CD4-positive, alpha-beta T cell (primary cell): ENCODE measurements at regions not wholly inside any gene's neighbourhood (a gene's known extent, or its start where the extent isn't known, plus 50 kb on each side); places are given as distances from the start of the nearest gene placed in this dataset.

Source experiments
- ATAC-seq: fragments of 200-7000 bp; cut with Tn5 transposase; one replicate; pipeline ENCODE4 v1.10.0; 2022; ENCODE audit warnings: mild to moderate bottlenecking; ENCODE audit not compliant: poor library complexity
- CTCF ChIA-PET: fragments of 350-600 bp; sonication (Branson Sonifier 250); formaldehyde crosslinking; loops from one replicate; lab custom pipeline; 2021; ENCODE audit warnings: antibody characterized with exemption, inconsistent platforms; lab: Charles Lee
- POLR2A ChIA-PET: fragments of 350-600 bp; sonication (Branson Sonifier 250); formaldehyde crosslinking; loops from one replicate; lab custom pipeline; 2021; ENCODE audit warnings: antibody characterized with exemption, inconsistent platforms; lab: Charles Lee
- DNase-seq, 14 experiments: peaks; one replicate each; pipeline ENCODE4 v3.0.0-alpha.2; 2013 to 2020; ENCODE audit warnings: mixed read lengths in 2 of 14
- H3K27ac ChIP-seq, 2 donors: one replicate each; pipeline versions ENCODE4 v1.5.1 to v1.7.0; 2013; ENCODE audit warnings: low read length in 2 of 2, low read depth in 1 of 2, mild to moderate bottlenecking in 1 of 2
- H3K27me3 ChIP-seq, 2 experiments: 1 replicate in 1 of 2; 2 replicates in 1 of 2; pipeline versions ENCODE4 v1.6.1 to v1.7.0; 2013; ENCODE audit warnings: low read length in 2 of 2, control low read depth in 1 of 2, mild to moderate bottlenecking in 1 of 2, moderate library complexity in 1 of 2; ENCODE audit not compliant: insufficient read depth in 2 of 2, control insufficient read depth in 1 of 2
- H3K36me3 ChIP-seq: one replicate; pipeline ENCODE4 v1.6.1; 2013; ENCODE audit warnings: low read length, control low read depth; ENCODE audit not compliant: insufficient read depth
- H3K4me1 ChIP-seq: one replicate; pipeline ENCODE4 v1.6.1; 2013; ENCODE audit warnings: low read length, control low read depth; ENCODE audit not compliant: insufficient read depth
- H3K4me3 ChIP-seq: one replicate; pipeline ENCODE4 v1.5.1; 2013; ENCODE audit warnings: mild to moderate bottlenecking, low read length, moderate library complexity
- H3K9me3 ChIP-seq, 2 experiments: 1 replicate in 1 of 2; 2 replicates in 1 of 2; pipeline versions ENCODE4 v1.6.1 to v1.7.0; 2013; ENCODE audit warnings: low read length in 2 of 2, mild to moderate bottlenecking in 2 of 2, control low read depth in 1 of 2, moderate library complexity in 1 of 2; ENCODE audit not compliant: control insufficient read depth in 1 of 2, insufficient read depth in 1 of 2
- H3K27ac Mint-ChIP-seq: one replicate; pipeline ENCODE4 v1.8.0; 2020; ENCODE audit warnings: mixed read lengths
- H3K27me3 Mint-ChIP-seq: one replicate; pipeline ENCODE4 v1.8.0; 2021; ENCODE audit warnings: mixed read lengths
- H3K36me3 Mint-ChIP-seq: one replicate; pipeline ENCODE4 v1.8.0; 2021; ENCODE audit warnings: low read depth, mixed read lengths
- H3K4me1 Mint-ChIP-seq: one replicate; pipeline ENCODE4 v1.8.0; 2021; ENCODE audit warnings: low read depth, mixed read lengths
- H3K4me3 Mint-ChIP-seq: one replicate; pipeline ENCODE4 v1.8.0; 2020; ENCODE audit warnings: mild to moderate bottlenecking, mixed read lengths
- H3K9me3 Mint-ChIP-seq: one replicate; pipeline ENCODE4 v1.8.0; 2020; ENCODE audit warnings: mixed read lengths
- intact Hi-C, 2 experiments: fragments of 100-400 bp; cut with DNase I in 1 of 2; cut with micrococcal nuclease in 1 of 2; formaldehyde crosslinking; loops; one replicate each; pipeline versions ENCODE4 v1.15.1 to v1.9.0; 2023 to 2025; cut with DNase I, micrococcal nuclease
- TF ChIP-seq, protein P1 (sequence below): fragments of 200-600 bp; IDR thresholded peaks from one replicate; pipeline ENCODE4 v1.8.0; 2022; ENCODE audit warnings: antibody characterized with exemption, mild to moderate bottlenecking

DNA sequence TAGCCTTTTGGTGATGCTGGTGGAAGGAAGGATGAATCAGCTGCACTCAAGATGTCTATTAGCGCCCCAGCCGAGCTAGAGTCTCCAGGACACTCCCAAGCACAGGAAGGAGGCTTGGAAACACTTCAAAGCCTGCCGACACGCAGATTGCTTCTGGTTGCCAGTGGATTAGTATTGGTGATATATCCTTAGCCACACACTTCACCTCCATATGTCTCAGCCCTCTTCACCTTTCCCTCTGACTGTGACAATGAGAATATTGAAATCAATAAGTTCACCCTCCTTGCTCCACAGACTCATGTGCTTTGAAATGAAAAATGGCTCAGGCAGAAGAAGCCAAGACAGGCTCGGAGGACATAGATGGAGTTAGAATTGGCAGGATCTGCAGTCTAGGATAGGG is 102.9 kb upstream of the LRRN1 start:
- Mint-ChIP-seq H3K36me3 (no peaks in the 10 kb centered on the region), H3K4me1 (no peaks in the 10 kb centered on the region), H3K4me3 (no peak overlapping the region), H3K27ac (no peak overlapping the region), H3K9me3 (no peaks in the 10 kb centered on the region), H3K27me3 (no peaks in the 10 kb centered on the region)
- ATAC-seq (no peak), DNase-seq (no peak)
- ChIA-PET CTCF (no interaction called here), POLR2A (no interaction called here)
- no peak overlapping the region for H3K4me3 ChIP-seq
- TF ChIP-seq, protein P1, sequence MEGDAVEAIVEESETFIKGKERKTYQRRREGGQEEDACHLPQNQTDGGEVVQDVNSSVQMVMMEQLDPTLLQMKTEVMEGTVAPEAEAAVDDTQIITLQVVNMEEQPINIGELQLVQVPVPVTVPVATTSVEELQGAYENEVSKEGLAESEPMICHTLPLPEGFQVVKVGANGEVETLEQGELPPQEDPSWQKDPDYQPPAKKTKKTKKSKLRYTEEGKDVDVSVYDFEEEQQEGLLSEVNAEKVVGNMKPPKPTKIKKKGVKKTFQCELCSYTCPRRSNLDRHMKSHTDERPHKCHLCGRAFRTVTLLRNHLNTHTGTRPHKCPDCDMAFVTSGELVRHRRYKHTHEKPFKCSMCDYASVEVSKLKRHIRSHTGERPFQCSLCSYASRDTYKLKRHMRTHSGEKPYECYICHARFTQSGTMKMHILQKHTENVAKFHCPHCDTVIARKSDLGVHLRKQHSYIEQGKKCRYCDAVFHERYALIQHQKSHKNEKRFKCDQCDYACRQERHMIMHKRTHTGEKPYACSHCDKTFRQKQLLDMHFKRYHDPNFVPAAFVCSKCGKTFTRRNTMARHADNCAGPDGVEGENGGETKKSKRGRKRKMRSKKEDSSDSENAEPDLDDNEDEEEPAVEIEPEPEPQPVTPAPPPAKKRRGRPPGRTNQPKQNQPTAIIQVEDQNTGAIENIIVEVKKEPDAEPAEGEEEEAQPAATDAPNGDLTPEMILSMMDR, result no peak
- no peaks in the 10 kb centered on the region for H3K4me1 ChIP-seq
- H3K36me3 ChIP-seq, result no peaks in the 10 kb centered on the region
- no peaks in the 10 kb centered on the region for H3K27me3 ChIP-seq
- no peaks in the 10 kb centered on the region for H3K9me3 ChIP-seq
- no peak overlapping the region for H3K27ac ChIP-seq
- intact Hi-C loops, result no loop called here

DNA sequence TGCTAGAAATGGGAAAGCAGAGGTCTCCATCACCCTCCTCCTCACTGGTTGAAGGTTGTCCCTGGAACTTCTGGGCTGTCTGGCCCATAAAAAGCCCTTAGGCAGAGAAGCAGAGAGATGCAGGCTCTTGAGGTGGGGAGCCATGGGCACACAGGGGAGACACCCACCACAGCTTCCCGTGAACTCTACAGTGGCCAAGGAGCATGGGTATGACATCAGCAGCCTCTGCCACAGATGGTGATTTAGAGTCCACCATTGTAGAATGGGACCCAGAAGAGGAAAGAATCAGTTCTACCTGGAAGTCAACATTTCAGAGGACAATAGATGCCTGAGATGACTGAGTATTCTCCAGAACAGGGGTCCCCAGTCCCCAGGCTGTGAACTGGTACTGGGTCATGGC is 105.6 kb upstream of the LRRN1 start:
- intact Hi-C loops, result no loop called here
- H3K9me3 Mint-ChIP-seq, result no peaks in the 10 kb centered on the region
- H3K36me3 Mint-ChIP-seq, result no peaks in the 10 kb centered on the region
- Histone ChIP-seq H3K4me1 (no peaks in the 10 kb centered on the region), H3K36me3 (no peaks in the 10 kb centered on the region), H3K27me3 (no peaks in the 10 kb centered on the region), H3K9me3 (no peaks in the 10 kb centered on the region), H3K27ac (no peak overlapping the region), H3K4me3 (no peak overlapping the region)
- TF ChIP-seq, protein P1, result no peak
- no peak overlapping the region for H3K4me3 Mint-ChIP-seq
- H3K27ac Mint-ChIP-seq, result no peak overlapping the region
- no peak for ATAC-seq
- POLR2A ChIA-PET, result no interaction called here
- DNase-seq, result no peak
- H3K27me3 Mint-ChIP-seq, result no peaks in the 10 kb centered on the region
- CTCF ChIA-PET, result no interaction called here
- no peaks in the 10 kb centered on the region for H3K4me1 Mint-ChIP-seq

DNA sequence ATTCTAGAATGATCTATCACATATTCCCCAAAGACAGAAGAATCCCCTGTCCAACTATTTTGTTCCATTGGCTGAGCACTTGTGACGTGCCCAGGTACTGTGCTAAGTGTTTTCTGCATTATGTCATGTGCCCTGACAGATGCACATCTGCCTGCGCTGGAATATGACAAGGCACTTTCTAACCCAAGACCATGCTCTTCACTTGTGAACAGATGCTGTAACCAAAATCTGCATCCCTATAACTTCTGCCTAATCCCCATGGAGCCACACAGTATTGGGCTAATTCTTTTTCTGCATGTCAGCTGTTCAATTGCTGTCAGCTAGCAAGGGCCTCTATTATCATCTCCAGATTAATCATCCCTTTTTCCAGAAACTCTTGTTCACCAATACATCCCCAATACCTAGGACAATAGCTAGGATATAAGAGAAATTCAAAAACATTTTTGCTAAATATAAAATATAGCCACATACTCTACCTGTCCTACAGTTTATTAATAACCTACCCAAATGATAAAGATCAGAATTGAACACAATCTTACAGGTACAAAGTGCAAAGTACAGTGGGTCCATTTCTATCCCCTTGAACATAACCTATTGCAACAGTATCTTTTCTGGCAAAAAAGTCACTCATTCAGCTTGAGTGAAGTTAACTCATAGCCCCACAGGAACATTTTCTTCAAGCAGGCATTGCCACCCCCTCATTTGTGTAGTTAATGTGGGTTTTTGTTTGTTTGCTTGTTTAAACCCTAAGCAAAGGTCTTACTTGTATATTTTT is 109.4 kb upstream of the LRRN1 start:
- CTCF ChIA-PET, result no interaction called here
- no peaks in the 10 kb centered on the region for H3K9me3 Mint-ChIP-seq

More for the DNA sequence above, 109.4 kb upstream of the LRRN1 start:
- Mint-ChIP-seq H3K36me3 (no peaks in the 10 kb centered on the region), H3K4me1 (no peaks in the 10 kb centered on the region), H3K27me3 (no peaks in the 10 kb centered on the region), H3K27ac (no peak overlapping the region), H3K4me3 (no peak overlapping the region)
- TF ChIP-seq, protein P1, result no peak
- H3K4me3 ChIP-seq, result no peak overlapping the region
- H3K27ac ChIP-seq, result no peak overlapping the region
- H3K4me1 ChIP-seq, result no peaks in the 10 kb centered on the region
- no peaks in the 10 kb centered on the region for H3K27me3 ChIP-seq
- H3K36me3 ChIP-seq, result no peaks in the 10 kb centered on the region
- no peaks in the 10 kb centered on the region for H3K9me3 ChIP-seq
- ATAC-seq (no peak), DNase-seq (no peak)
- POLR2A ChIA-PET, result no interaction called here
- intact Hi-C loops, result no loop called here
